ENCODE measurements at regions not wholly inside any gene's neighbourhood (a gene's known extent, or its start where the extent isn't known, plus 50 kb on each side); places are given as distances from the start of the nearest gene placed in this dataset.

DNA sequence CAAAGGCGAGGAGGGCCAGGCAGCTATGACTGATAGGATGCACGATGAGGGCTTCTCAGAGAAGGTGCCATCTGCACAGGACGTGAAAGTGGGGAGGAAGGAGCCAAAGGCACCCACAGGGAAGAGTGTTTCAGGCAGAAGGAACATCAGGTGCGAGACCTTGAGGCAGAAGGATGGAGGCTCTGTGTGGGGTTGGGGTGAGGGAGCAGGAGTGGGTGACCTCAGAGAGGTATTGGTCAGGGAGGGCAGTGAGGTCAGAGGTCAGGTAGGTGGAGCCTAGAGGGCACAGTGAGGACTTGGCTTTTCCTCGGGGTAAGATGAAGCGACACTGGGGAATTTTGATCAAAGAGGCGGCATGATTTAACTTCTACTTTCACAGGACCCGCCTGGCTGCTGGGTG is 64.7 kb upstream of the XPA start:
- no peaks in the 10 kb centered on the region for H3K4me1 Mint-ChIP-seq (ENCODE audit: low read depth)
- POLR2A ChIA-PET, result no interaction called here
- intact Hi-C loops (cut with micrococcal nuclease), result no loop called here
- no peaks in the 10 kb centered on the region for H3K9me3 Mint-ChIP-seq
- H3K27me3 Mint-ChIP-seq, result peaks cover 30% of the 10 kb centered on the region
- H3K27ac Mint-ChIP-seq, result no peak overlapping the region
- CTCF ChIA-PET, result no interaction called here
- no peak overlapping the region for H3K4me3 Mint-ChIP-seq
- DNase-seq, result no peak
- no peaks in the 10 kb centered on the region for H3K36me3 Mint-ChIP-seq

- ChIA-PET CTCF (interaction anchor here (0.8 kb wide), 2 partner anchors 10 to 126 kb away, joined by 3 read pairs; no protein-coding TSS in a partner anchor), POLR2A (no interaction called here)
- intact Hi-C loops (cut with micrococcal nuclease), result no loop called here
- no peak for DNase-seq
- Mint-ChIP-seq H3K27me3 (peaks cover 24% of the 10 kb centered on the region), H3K27ac (no peak overlapping the region), H3K4me3 (no peak overlapping the region), H3K4me1 (ENCODE audit: low read depth) (no peaks in the 10 kb centered on the region), H3K9me3 (no peaks in the 10 kb centered on the region), H3K36me3 (no peaks in the 10 kb centered on the region)
Measured at GRCh38 chr9:97763874-97764273, 66.7 kb upstream of the XPA start.

GRCh38 chr9:97766092-97766491 is 69.0 kb upstream of the XPA start:
- no peaks in the 10 kb centered on the region for H3K36me3 Mint-ChIP-seq

DNA sequence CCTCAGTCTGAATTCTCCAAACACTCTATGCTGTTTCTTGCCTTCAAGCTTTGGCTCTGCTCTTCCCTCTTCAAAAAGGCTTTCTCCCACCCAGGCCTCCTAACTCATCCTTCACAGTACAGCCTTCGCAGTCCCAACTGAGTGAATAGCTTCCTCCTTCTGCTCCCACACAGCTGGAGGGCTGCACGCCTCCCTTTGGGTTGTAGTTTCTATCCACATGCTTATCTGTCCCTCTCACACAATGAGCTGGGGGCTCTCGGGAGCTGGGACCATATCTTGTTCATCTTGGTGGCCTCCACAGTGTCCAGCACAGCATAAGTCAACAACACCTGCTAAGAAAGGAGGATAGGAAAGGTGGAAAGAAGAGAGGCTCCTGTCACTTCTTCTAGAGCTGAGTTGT is 69.5 kb upstream of the XPA start:
- no peak overlapping the region for H3K4me3 Mint-ChIP-seq
- no peak overlapping the region for H3K27ac Mint-ChIP-seq
- peaks cover 22% of the 10 kb centered on the region for H3K27me3 Mint-ChIP-seq
- H3K36me3 Mint-ChIP-seq, result no peaks in the 10 kb centered on the region
- no peak for DNase-seq
- no peaks in the 10 kb centered on the region for H3K4me1 Mint-ChIP-seq (ENCODE audit: low read depth)
- ChIA-PET CTCF (no interaction called here), POLR2A (no interaction called here)
- no peaks in the 10 kb centered on the region for H3K9me3 Mint-ChIP-seq
- intact Hi-C loops (cut with micrococcal nuclease), result no loop called here

More at GRCh38 chr9:97766092-97766491, 69.0 kb upstream of the XPA start:
- intact Hi-C loops (cut with micrococcal nuclease), result no loop called here
- Mint-ChIP-seq H3K9me3 (no peaks in the 10 kb centered on the region), H3K27me3 (peaks cover 27% of the 10 kb centered on the region), H3K4me3 (no peak overlapping the region), H3K4me1 (ENCODE audit: low read depth) (no peaks in the 10 kb centered on the region), H3K27ac (no peak overlapping the region)
- DNase-seq, result no peak
- ChIA-PET POLR2A (no interaction called here), CTCF (no interaction called here)

DNA sequence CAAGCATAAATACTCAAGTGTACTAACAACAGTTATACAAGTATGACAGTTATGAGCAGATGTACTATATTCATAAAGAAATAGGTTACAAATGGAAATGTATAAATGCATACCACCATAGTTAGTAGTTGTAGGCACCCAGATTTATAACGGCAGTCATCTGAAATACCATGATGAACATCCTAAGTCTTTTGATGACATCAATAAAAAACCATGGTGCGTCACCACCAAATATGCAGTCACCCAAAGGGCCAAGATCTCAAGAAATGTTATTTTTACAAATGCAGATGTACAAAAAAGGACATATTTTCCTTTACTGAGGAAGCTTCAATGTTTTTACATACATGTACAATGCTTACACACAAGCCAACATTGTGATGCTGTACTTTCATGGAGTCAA is 70.8 kb upstream of the XPA start:
- intact Hi-C loops (cut with micrococcal nuclease), result no loop called here
- no peak for DNase-seq
- ChIA-PET CTCF (no interaction called here), POLR2A (no interaction called here)
- Mint-ChIP-seq H3K4me3 (no peak overlapping the region), H3K9me3 (no peaks in the 10 kb centered on the region), H3K27me3 (peaks cover 13% of the 10 kb centered on the region), H3K27ac (no peak overlapping the region), H3K4me1 (ENCODE audit: low read depth) (no peaks in the 10 kb centered on the region), H3K36me3 (no peaks in the 10 kb centered on the region)

- Mint-ChIP-seq H3K4me1 (ENCODE audit: low read depth) (no peaks in the 10 kb centered on the region), H3K27me3 (peaks cover 13% of the 10 kb centered on the region), H3K27ac (no peak overlapping the region), H3K9me3 (no peaks in the 10 kb centered on the region), H3K36me3 (no peaks in the 10 kb centered on the region), H3K4me3 (no peak overlapping the region)
- POLR2A ChIA-PET, result no interaction called here
- no peak for DNase-seq
- CTCF ChIA-PET, result no interaction called here
- intact Hi-C loops (cut with micrococcal nuclease), result no loop called here
Measured at GRCh38 chr9:97768746-97769145, 71.6 kb upstream of the XPA start.

DNA sequence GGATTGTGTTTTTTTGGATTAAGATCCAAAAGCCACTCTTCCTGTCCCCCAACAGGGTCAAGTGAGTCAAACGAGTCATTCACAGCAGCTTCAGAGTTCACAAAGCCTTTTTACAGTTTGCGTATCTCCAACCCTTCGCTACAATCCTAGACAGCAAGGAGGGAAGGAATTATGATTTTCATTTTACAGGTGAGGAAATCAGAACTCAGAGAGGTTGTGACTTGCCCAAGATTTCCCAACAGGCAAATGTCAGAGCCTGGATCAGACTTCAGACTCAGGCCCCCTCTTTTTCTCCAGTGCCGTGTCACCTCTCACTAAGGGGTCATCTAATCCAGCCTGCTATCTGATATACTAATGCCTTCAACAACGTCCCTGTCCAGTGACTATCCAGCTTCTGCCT is 72.1 kb upstream of the XPA start:
- CTCF ChIA-PET, result no interaction called here
- no peak overlapping the region for H3K4me3 Mint-ChIP-seq

GRCh38 chr9:97770808-97771372 is 73.8 kb upstream of the XPA start:
- no peak for DNase-seq
- intact Hi-C loops (cut with micrococcal nuclease), result no loop called here
- POLR2A ChIA-PET, result no interaction called here
- no peaks in the 10 kb centered on the region for H3K9me3 Mint-ChIP-seq
- no peak overlapping the region for H3K4me3 Mint-ChIP-seq
- no peaks in the 10 kb centered on the region for H3K36me3 Mint-ChIP-seq
- H3K27ac Mint-ChIP-seq, result no peak overlapping the region
- CTCF ChIA-PET, result no interaction called here
- H3K27me3 Mint-ChIP-seq, result peaks cover 16% of the 10 kb centered on the region
- H3K4me1 Mint-ChIP-seq (ENCODE audit: low read depth), result no peaks in the 10 kb centered on the region

More for the DNA sequence above, 72.1 kb upstream of the XPA start:
- DNase-seq, result no peak
- Mint-ChIP-seq H3K27ac (no peak overlapping the region), H3K36me3 (no peaks in the 10 kb centered on the region), H3K4me1 (ENCODE audit: low read depth) (no peaks in the 10 kb centered on the region), H3K27me3 (peaks cover 16% of the 10 kb centered on the region), H3K9me3 (no peaks in the 10 kb centered on the region)
- POLR2A ChIA-PET, result interaction anchor here (0.5 kb wide), 1 partner anchor 1770 kb away, joined by 3 read pairs; no protein-coding TSS in a partner anchor
- intact Hi-C loops (cut with micrococcal nuclease), result no loop called here

GRCh38 chr9:97771641-97772040 is 74.5 kb upstream of the XPA start:
- no peak overlapping the region for H3K27ac Mint-ChIP-seq
- no peaks in the 10 kb centered on the region for H3K36me3 Mint-ChIP-seq
- intact Hi-C loops (cut with micrococcal nuclease), result no loop called here
- peaks cover 17% of the 10 kb centered on the region for H3K27me3 Mint-ChIP-seq
- H3K4me3 Mint-ChIP-seq, result no peak overlapping the region
- CTCF ChIA-PET, result no interaction called here
- H3K4me1 Mint-ChIP-seq (ENCODE audit: low read depth), result no peaks in the 10 kb centered on the region
- no peak for DNase-seq
- H3K9me3 Mint-ChIP-seq, result no peaks in the 10 kb centered on the region
- POLR2A ChIA-PET, result no interaction called here

DNA sequence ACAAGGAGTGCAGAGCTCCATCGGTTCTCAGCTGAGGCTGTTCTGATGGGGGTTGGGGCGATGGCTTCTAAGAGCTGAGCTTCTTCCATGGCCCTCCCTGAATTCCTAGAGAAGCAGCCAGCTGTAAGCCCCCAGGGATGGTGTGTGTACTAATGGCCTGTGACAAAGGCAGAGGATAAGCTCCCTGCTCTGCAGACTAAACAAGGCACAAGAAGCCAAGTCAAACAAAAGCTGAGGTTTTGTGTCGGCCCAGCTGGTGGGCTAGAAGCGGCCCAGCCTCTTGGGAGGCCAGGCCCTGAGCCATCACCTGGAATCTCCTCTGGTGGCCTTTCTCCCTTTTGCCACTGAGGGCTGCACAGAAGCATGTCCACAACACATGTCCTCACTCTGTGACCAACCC is 75.0 kb upstream of the XPA start:
- ChIA-PET POLR2A (no interaction called here), CTCF (no interaction called here)
- no peaks in the 10 kb centered on the region for H3K36me3 Mint-ChIP-seq
- H3K9me3 Mint-ChIP-seq, result peaks cover under 1% of the 10 kb centered on the region
- intact Hi-C loops (cut with micrococcal nuclease), result no loop called here
- no peak overlapping the region for H3K4me3 Mint-ChIP-seq
- DNase-seq, result no peak
- H3K4me1 Mint-ChIP-seq (ENCODE audit: low read depth), result no peaks in the 10 kb centered on the region
- peaks cover 17% of the 10 kb centered on the region for H3K27me3 Mint-ChIP-seq
- H3K27ac Mint-ChIP-seq, result no peak overlapping the region

DNA sequence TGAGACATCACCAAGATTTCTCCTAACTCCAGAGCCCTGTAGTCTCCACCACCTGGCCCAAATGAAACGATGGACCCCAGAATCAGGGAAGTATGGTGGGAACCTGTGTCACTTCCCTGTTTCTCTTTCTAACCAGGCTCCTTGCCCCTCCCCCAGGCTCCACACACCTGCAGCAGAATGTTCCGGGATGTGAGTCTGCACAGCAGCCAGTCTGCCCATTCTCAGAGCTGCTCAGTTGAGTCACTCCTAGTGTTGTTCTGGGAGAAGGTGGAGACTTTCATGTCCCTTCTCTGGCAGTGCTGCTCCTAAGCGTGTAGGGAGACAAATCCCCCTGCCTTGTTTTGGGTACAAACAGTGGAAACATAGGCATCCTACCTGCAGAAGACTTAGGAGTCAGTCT is 76.0 kb upstream of the XPA start:
- no peaks in the 10 kb centered on the region for H3K4me1 Mint-ChIP-seq (ENCODE audit: low read depth)
- no peaks in the 10 kb centered on the region for H3K36me3 Mint-ChIP-seq
- intact Hi-C loops (cut with micrococcal nuclease), result no loop called here
- ChIA-PET CTCF (interaction anchor here (1.0 kb wide), 1 partner anchor 10 kb away, joined by 3 read pairs; no protein-coding TSS in a partner anchor), POLR2A (no interaction called here)
- H3K27ac Mint-ChIP-seq, result no peak overlapping the region
- no peak overlapping the region for H3K4me3 Mint-ChIP-seq
- peaks cover 17% of the 10 kb centered on the region for H3K27me3 Mint-ChIP-seq
- H3K9me3 Mint-ChIP-seq, result peaks cover 7% of the 10 kb centered on the region
- no peak for DNase-seq

- Mint-ChIP-seq H3K36me3 (peaks cover 2% of the 10 kb centered on the region), H3K9me3 (peaks cover 14% of the 10 kb centered on the region), H3K27me3 (peaks cover 17% of the 10 kb centered on the region), H3K4me3 (no peak overlapping the region), H3K4me1 (ENCODE audit: low read depth) (no peaks in the 10 kb centered on the region), H3K27ac (no peak overlapping the region)
- POLR2A ChIA-PET, result no interaction called here
- CTCF ChIA-PET, result interaction anchor here (1.0 kb wide), 1 partner anchor 10 kb away, joined by 3 read pairs; no protein-coding TSS in a partner anchor
- no peak for DNase-seq
- intact Hi-C loops (cut with micrococcal nuclease), result no loop called here
Measured at GRCh38 chr9:97773723-97774122, 76.6 kb upstream of the XPA start.

- intact Hi-C loops (cut with micrococcal nuclease), result no loop called here
- Mint-ChIP-seq H3K4me1 (ENCODE audit: low read depth) (no peaks in the 10 kb centered on the region), H3K36me3 (peaks cover 7% of the 10 kb centered on the region), H3K27ac (no peak overlapping the region), H3K9me3 (peaks cover 20% of the 10 kb centered on the region), H3K27me3 (peaks cover 17% of the 10 kb centered on the region), H3K4me3 (no peak overlapping the region)
- no peak for DNase-seq
- ChIA-PET POLR2A (no interaction called here), CTCF (no interaction called here)
Measured at GRCh38 chr9:97774673-97775072, 77.5 kb upstream of the XPA start.

Measured in activated CD4-positive, alpha-beta memory T cell treated with anti-CD3 and anti-CD28 coated beads for 36 hours (primary cell).